ENCODE measurements at regions not wholly inside any gene's neighbourhood (a gene's known extent, or its start where the extent isn't known, plus 50 kb on each side); places are given as distances from the start of the nearest gene placed in this dataset.

- Histone ChIP-seq H3K9me3 (replicated peaks; ENCODE audit: control insufficient read depth, insufficient read depth, low read length) (no peaks in the 10 kb centered on the region), H3K36me3 (ENCODE audit: control insufficient read depth in 2 of 2, extremely low read depth in 1 of 2, insufficient read depth in 2 of 2, low read length in 2 of 2) (no peaks in the 10 kb centered on the region), H3K27me3 (ENCODE audit: control insufficient read depth in 2 of 2, insufficient read depth in 2 of 2, low read length in 2 of 2) (no peaks in the 10 kb centered on the region), H3K9ac (replicated peaks; ENCODE audit: extremely low read depth, insufficient read depth, low read length) (no peak overlapping the region), H3K27ac (ENCODE audit: insufficient read depth, low read depth, low read length) (no peak overlapping the region), H3K4me3 (replicated peaks in 1 of 3; ENCODE audit: insufficient read depth in 1 of 3, low read depth in 1 of 3, low read length in 3 of 3) (no peak overlapping the region), H3K9me1 (replicated peaks; ENCODE audit: control insufficient read depth, extremely low read depth, insufficient read depth, low read length) (no peaks in the 10 kb centered on the region), H3K4me1 (ENCODE audit: control insufficient read depth, extremely low read depth, insufficient read depth, low read length) (no peaks in the 10 kb centered on the region), H4K20me1 (replicated peaks; ENCODE audit: control insufficient read depth, extremely low read depth, insufficient read depth, low read length) (no peaks in the 10 kb centered on the region), H3K79me2 (ENCODE audit: control insufficient read depth, insufficient read depth, low read length) (no peaks in the 10 kb centered on the region), H2AFZ (ENCODE audit: low read depth, low read length) (no peak overlapping the region), H3K4me2 (ENCODE audit: insufficient read depth, low read length) (no peak overlapping the region)
- CTCF ChIA-PET: no interaction called here
- dilution Hi-C loops (cut with MboI; ENCODE audit: extremely low pct_ligation_motif_present, low sequenced_read_pairs): no loop called here
- POLR2A ChIA-PET: no interaction called here
- DNase-seq (ENCODE audit: low read depth, low spot score): no peak
- no peak for TF ChIP-seq CTCF (IDR thresholded peaks at IDR 0.05; ENCODE audit: extremely low read depth in 1 of 2, insufficient read depth in 1 of 2, low read depth in 1 of 2, low read length in 2 of 2)
- no peak for TF ChIP-seq FOS (IDR thresholded peaks at IDR 0.05; ENCODE audit: borderline replicate concordance, insufficient read depth, low read length)
- no peak for TF ChIP-seq EZH2 (IDR thresholded peaks at IDR 0.05; ENCODE audit: borderline replicate concordance, low read depth, low read length, severe bottlenecking)
- TF ChIP-seq POLR2A (IDR thresholded peaks at IDR 0.05; ENCODE audit: low read depth, low read length): no peak
- no peak for TF ChIP-seq MAX (IDR thresholded peaks at IDR 0.05; ENCODE audit: insufficient read depth, insufficient read length)
- no peak for TF ChIP-seq JUN (IDR thresholded peaks at IDR 0.05; ENCODE audit: borderline replicate concordance, insufficient read depth, insufficient read length, low read depth)
- no peak for TF ChIP-seq POLR2AphosphoS5 (IDR thresholded peaks at IDR 0.05; ENCODE audit: insufficient read depth, low read depth, low read length)
- TF ChIP-seq GATA2 (IDR thresholded peaks at IDR 0.05; ENCODE audit: insufficient read depth, insufficient read length, low read depth, low read length): no peak
- no peak for TF ChIP-seq MYC (IDR thresholded peaks at IDR 0.05; ENCODE audit: low read depth, low read length)
- FAIRE-seq: no peak
- no TSS peak for BruUV-seq (replicated peaks)
- intact Hi-C loops (cut with micrococcal nuclease): no loop called here
Observed at GRCh38 chr16:51985126-51985525, 561.8 kb downstream of the TOX3 start.

All from endothelial cell of umbilical vein (primary cell).